ENCODE measurements at regions not wholly inside any gene's neighbourhood (a gene's known extent, or its start where the extent isn't known, plus 50 kb on each side); places are given as distances from the start of the nearest gene placed in this dataset.

- ChIA-PET POLR2A (interaction anchor here (1.3 kb wide), 1 partner anchor 366 kb away, joined by 3 read pairs; no protein-coding TSS in a partner anchor), CTCF (no interaction called here)
- H3K4me3 Mint-ChIP-seq: no peak overlapping the region
- ATAC-seq (ENCODE audit: poor library complexity): no peak
- TF ChIP-seq CTCF (IDR thresholded peaks at IDR 0.05): no peak
- H3K36me3 Mint-ChIP-seq (ENCODE audit: low read depth): no peaks in the 10 kb centered on the region
- H3K9me3 ChIP-seq (ENCODE audit: control insufficient read depth in 1 of 2, insufficient read depth in 1 of 2, low read length in 2 of 2): no peaks in the 10 kb centered on the region
- H3K27me3 ChIP-seq (ENCODE audit: control insufficient read depth in 1 of 2, insufficient read depth in 2 of 2, low read length in 2 of 2): no peaks in the 10 kb centered on the region
- H3K27me3 Mint-ChIP-seq: no peaks in the 10 kb centered on the region
- no peak overlapping the region for H3K27ac ChIP-seq (ENCODE audit: low read depth in 1 of 2, low read length in 2 of 2)
- H3K4me1 ChIP-seq (ENCODE audit: insufficient read depth, low read length): peaks cover 44% of the 10 kb centered on the region
- no peaks in the 10 kb centered on the region for H3K36me3 ChIP-seq (ENCODE audit: insufficient read depth, low read length)
- no peak for DNase-seq
- H3K4me3 ChIP-seq (ENCODE audit: low read length): no peak overlapping the region
- H3K4me1 Mint-ChIP-seq (ENCODE audit: low read depth): peaks cover 52% of the 10 kb centered on the region
- intact Hi-C loops (cut with DNase I, micrococcal nuclease): loop anchor here in 1 of 2 experiments (10.0 kb wide), 1 partner anchor 562 kb away; no protein-coding TSS in a partner anchor
- H3K9me3 Mint-ChIP-seq: no peaks in the 10 kb centered on the region
- H3K27ac Mint-ChIP-seq: no peak overlapping the region
Observed at GRCh38 chr7:142442396-142442795, 184.5 kb upstream of the PRSS58 start.

GRCh38 chr7:142440906-142441411 is 183.1 kb upstream of the PRSS58 start:
- DNase-seq: peak in 4 of 14 experiments; percentile 28 to 54 (median 46)
- no peaks in the 10 kb centered on the region for H3K36me3 ChIP-seq (ENCODE audit: insufficient read depth, low read length)
- no peak for TF ChIP-seq CTCF (IDR thresholded peaks at IDR 0.05)
- H3K4me3 Mint-ChIP-seq: peak overlapping the region; percentile 12
- H3K9me3 Mint-ChIP-seq: no peaks in the 10 kb centered on the region
- ChIA-PET POLR2A (interaction anchor here (0.6 kb wide), 1 partner anchor 348 kb away, joined by 3 read pairs; no protein-coding TSS in a partner anchor), CTCF (interaction anchor here (1.1 to 1.4 kb wide), 2 partner anchors 44 to 56 kb away, joined by 3 read pairs; no protein-coding TSS in a partner anchor)
- H3K36me3 Mint-ChIP-seq (ENCODE audit: low read depth): no peaks in the 10 kb centered on the region
- H3K27me3 Mint-ChIP-seq: no peaks in the 10 kb centered on the region
- no peaks in the 10 kb centered on the region for H3K27me3 ChIP-seq (ENCODE audit: control insufficient read depth in 1 of 2, insufficient read depth in 2 of 2, low read length in 2 of 2)
- H3K4me1 Mint-ChIP-seq (ENCODE audit: low read depth): peaks cover 54% of the 10 kb centered on the region
- H3K27ac ChIP-seq (ENCODE audit: low read depth in 1 of 2, low read length in 2 of 2): no peak overlapping the region
- no peaks in the 10 kb centered on the region for H3K9me3 ChIP-seq (ENCODE audit: control insufficient read depth in 1 of 2, insufficient read depth in 1 of 2, low read length in 2 of 2)
- intact Hi-C loops (cut with DNase I, micrococcal nuclease): loop anchor here in 1 of 2 experiments (10.0 kb wide), 1 partner anchor 564 kb away; no protein-coding TSS in a partner anchor
- ATAC-seq (ENCODE audit: poor library complexity): peak; percentile 54
- H3K27ac Mint-ChIP-seq: no peak overlapping the region
- H3K4me1 ChIP-seq (ENCODE audit: insufficient read depth, low read length): peaks cover 44% of the 10 kb centered on the region
- no peak overlapping the region for H3K4me3 ChIP-seq (ENCODE audit: low read length)

- H3K9me3 Mint-ChIP-seq: no peaks in the 10 kb centered on the region
- no peaks in the 10 kb centered on the region for H3K27me3 Mint-ChIP-seq
- peaks cover 60% of the 10 kb centered on the region for H3K4me1 Mint-ChIP-seq (ENCODE audit: low read depth)
- Histone ChIP-seq H3K36me3 (ENCODE audit: insufficient read depth, low read length) (no peaks in the 10 kb centered on the region), H3K9me3 (ENCODE audit: control insufficient read depth in 1 of 2, insufficient read depth in 1 of 2, low read length in 2 of 2) (no peaks in the 10 kb centered on the region), H3K27me3 (ENCODE audit: control insufficient read depth in 1 of 2, insufficient read depth in 2 of 2, low read length in 2 of 2) (no peaks in the 10 kb centered on the region), H3K27ac (ENCODE audit: low read depth in 1 of 2, low read length in 2 of 2) (no peak overlapping the region), H3K4me1 (ENCODE audit: insufficient read depth, low read length) (peaks cover 41% of the 10 kb centered on the region), H3K4me3 (ENCODE audit: low read length) (no peak overlapping the region)
- ChIA-PET CTCF (interaction anchor here (1.1 to 1.4 kb wide), 3 partner anchors 45 to 775 kb away, joined by 3 to 4 read pairs (median 3); no protein-coding TSS in a partner anchor), POLR2A (no interaction called here)
- DNase-seq: no peak
- H3K27ac Mint-ChIP-seq: no peak overlapping the region
- intact Hi-C loops (cut with DNase I, micrococcal nuclease): loop anchor here in 1 of 2 experiments (10.0 kb wide), 1 partner anchor 564 kb away; no protein-coding TSS in a partner anchor
- ATAC-seq (ENCODE audit: poor library complexity): no peak
- TF ChIP-seq CTCF (IDR thresholded peaks at IDR 0.05): no peak
- H3K36me3 Mint-ChIP-seq (ENCODE audit: low read depth): no peaks in the 10 kb centered on the region
- no peak overlapping the region for H3K4me3 Mint-ChIP-seq
Observed at GRCh38 chr7:142440219-142440905, 182.5 kb upstream of the PRSS58 start.
